Common myeloid progenitor, CD34-positive (primary cell): ENCODE measurements at regions not wholly inside any gene's neighbourhood (a gene's known extent, or its start where the extent isn't known, plus 50 kb on each side); places are given as distances from the start of the nearest gene placed in this dataset.

Experiments
- CTCF ChIA-PET: fragments of 350-600 bp; sonication (Branson Sonifier 250); formaldehyde crosslinking; loops from one replicate; lab custom pipeline; 2021; ENCODE audit warnings: antibody characterized with exemption; lab: Charles Lee
- POLR2A ChIA-PET: fragments of 350-600 bp; sonication (Branson Sonifier 250); formaldehyde crosslinking; loops from one replicate; lab custom pipeline; 2021; ENCODE audit warnings: antibody characterized with exemption; lab: Charles Lee
- DNase-seq, 3 donors: peaks; one replicate each; pipeline versions ENCODE4 v3.0.0 to v3.0.0-alpha.2; 2013
- H3K27ac ChIP-seq, 2 experiments: 1 replicate in 1 of 2; 2 replicates in 1 of 2; pipeline ENCODE4 v1.7.0; 2013; ENCODE audit warnings: inconsistent platforms in 2 of 2, low read length in 2 of 2, mild to moderate bottlenecking in 2 of 2, low read depth in 1 of 2, moderate library complexity in 1 of 2; ENCODE audit not compliant: severe bottlenecking in 2 of 2, insufficient read depth in 1 of 2, poor library complexity in 1 of 2
- H3K27me3 ChIP-seq, 5 experiments: replicated peaks in 2 of 5; 1 replicate in 3 of 5; 2 replicates in 2 of 5; pipeline versions ENCODE4 v1.6.1 to v1.7.0; 2013; ENCODE audit warnings: low read length in 4 of 5, mild to moderate bottlenecking in 2 of 5, moderate library complexity in 2 of 5, inconsistent platforms in 1 of 5; ENCODE audit not compliant: insufficient read depth in 5 of 5, control insufficient read depth in 4 of 5
- H3K36me3 ChIP-seq, 4 experiments: 1 replicate in 2 of 4; 2 replicates in 2 of 4; pipeline versions ENCODE4 v1.6.1 to v1.7.0; 2013; ENCODE audit warnings: low read length in 3 of 4, control low read depth in 1 of 4, mild to moderate bottlenecking in 1 of 4; ENCODE audit not compliant: control insufficient read depth in 4 of 4, insufficient read depth in 4 of 4
- H3K4me1 ChIP-seq, 4 experiments: 1 replicate in 3 of 4; 2 replicates in 1 of 4; pipeline versions ENCODE4 v1.6.1 to v1.7.1; 2013; ENCODE audit warnings: low read length in 3 of 4, mild to moderate bottlenecking in 3 of 4, control low read depth in 1 of 4, inconsistent platforms in 1 of 4, moderate library complexity in 1 of 4; ENCODE audit not compliant: control insufficient read depth in 4 of 4, insufficient read depth in 4 of 4; ENCODE audit errors: control extremely low read depth in 1 of 4
- H3K4me3 ChIP-seq, 7 experiments: 1 replicate in 4 of 7; 2 replicates in 3 of 7; pipeline versions ENCODE4 v1.5.1 to v1.7.0; 2013; ENCODE audit warnings: mild to moderate bottlenecking in 7 of 7, low read length in 6 of 7, moderate library complexity in 6 of 7, inconsistent platforms in 2 of 7, low read depth in 2 of 7, control low read depth in 1 of 7; ENCODE audit not compliant: insufficient read depth in 4 of 7, control insufficient read depth in 1 of 7; ENCODE audit errors: extremely low read depth in 1 of 7
- H3K9me3 ChIP-seq, 5 experiments: 1 replicate in 4 of 5; 2 replicates in 1 of 5; pipeline versions ENCODE4 v1.6.1 to v1.7.1; 2013; ENCODE audit warnings: low read length in 4 of 5, mild to moderate bottlenecking in 2 of 5, inconsistent platforms in 1 of 5, low read depth in 1 of 5, moderate library complexity in 1 of 5; ENCODE audit not compliant: control insufficient read depth in 4 of 5, insufficient read depth in 2 of 5; ENCODE audit errors: control extremely low read depth in 1 of 5
- WGBS: methylation state at CpG from one replicate; pipeline ENCODE4 v1.1.5; 2013; ENCODE audit not compliant: insufficient coverage; 5-methylcytosine and 5-hydroxymethylcytosine counted together

GRCh38 chr2:234816056-234816455 lies 135.8 kb upstream of the SH3BP4 start:
- Histone ChIP-seq H3K4me3 (no peak overlapping the region), H3K27ac (no peak overlapping the region), H3K9me3 (no peaks in the 10 kb centered on the region), H3K4me1 (no peaks in the 10 kb centered on the region), H3K27me3 (peaks cover 0 to 2% (median 0%) of the 10 kb centered on the region in 5 experiments), H3K36me3 (no peaks in the 10 kb centered on the region)
- POLR2A ChIA-PET = no interaction called here
- DNase-seq = no peak
- CTCF ChIA-PET = no interaction called here
- WGBS = 84% methylated on average over 3 of the region's 4 CpGs

DNA sequence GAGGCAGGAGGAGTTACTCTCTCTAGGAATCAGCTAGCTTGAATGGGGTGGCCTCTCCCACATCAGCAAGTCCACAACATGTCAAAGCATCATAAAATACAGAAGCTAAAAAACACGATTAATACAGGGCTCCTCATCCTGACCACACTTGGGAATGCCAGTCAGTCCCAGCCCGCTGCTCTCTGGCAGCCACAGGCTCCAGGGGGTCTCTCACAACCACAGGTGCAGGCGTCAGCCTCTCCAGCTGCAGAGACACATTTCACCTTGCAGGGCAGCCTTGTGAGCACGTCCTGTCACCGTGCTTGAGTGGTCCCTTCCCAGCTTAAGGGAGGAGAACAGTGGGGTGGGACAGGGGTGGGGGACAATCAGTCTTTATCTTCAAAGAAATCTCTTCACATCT lies 137.4 kb upstream of the SH3BP4 start:
- no peaks in the 10 kb centered on the region for H3K4me1 ChIP-seq
- H3K36me3 ChIP-seq = no peaks in the 10 kb centered on the region
- no peak overlapping the region for H3K4me3 ChIP-seq
- DNase-seq = no peak
- CTCF ChIA-PET = no interaction called here
- WGBS = 85% methylated on average over 3 of the region's 5 CpGs
- H3K27me3 ChIP-seq = peaks cover 0 to 2% (median 0%) of the 10 kb centered on the region in 5 experiments
- POLR2A ChIA-PET = no interaction called here
- no peaks in the 10 kb centered on the region for H3K9me3 ChIP-seq
- H3K27ac ChIP-seq = no peak overlapping the region

GRCh38 chr2:234812851-234813250 lies 139.0 kb upstream of the SH3BP4 start:
- Histone ChIP-seq H3K4me3 (no peak overlapping the region), H3K27ac (no peak overlapping the region), H3K27me3 (peaks cover 0 to 2% (median 0%) of the 10 kb centered on the region in 5 experiments), H3K9me3 (peaks cover 0 to 3% (median 0%) of the 10 kb centered on the region in 5 experiments), H3K36me3 (no peaks in the 10 kb centered on the region), H3K4me1 (no peaks in the 10 kb centered on the region)
- CTCF ChIA-PET = no interaction called here
- WGBS = 100% methylated on average over 1 of the region's 2 CpGs
- POLR2A ChIA-PET = no interaction called here
- DNase-seq = no peak

DNA sequence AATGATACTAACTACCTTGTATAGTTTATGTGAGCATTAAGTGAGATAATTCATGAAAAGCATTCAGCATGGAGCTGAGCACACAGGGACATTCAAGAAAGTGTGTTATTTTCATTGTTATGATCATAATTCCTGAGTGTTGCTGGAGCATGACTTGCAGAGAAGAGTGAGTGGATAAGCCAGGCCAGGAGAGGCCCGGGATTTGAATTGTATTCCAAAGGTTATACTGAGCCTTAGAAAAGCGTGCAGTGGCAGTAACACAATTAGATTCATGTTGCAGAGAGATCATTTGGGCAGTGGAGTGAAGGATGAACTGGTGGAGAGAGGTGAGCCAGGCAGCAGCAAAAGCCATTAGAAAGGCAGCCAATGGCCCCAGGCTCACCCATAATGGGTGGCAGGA lies 142.9 kb upstream of the SH3BP4 start:
- peaks cover 0 to 2% (median 0%) of the 10 kb centered on the region in 5 experiments for H3K27me3 ChIP-seq
- no peaks in the 10 kb centered on the region for H3K4me1 ChIP-seq
- CTCF ChIA-PET = no interaction called here
- H3K4me3 ChIP-seq = no peak overlapping the region
- WGBS = 95% methylated on average over 2 of the region's 2 CpGs
- H3K27ac ChIP-seq = no peak overlapping the region
- DNase-seq = no peak
- no peaks in the 10 kb centered on the region for H3K36me3 ChIP-seq
- peaks cover 0 to 16% (median 6%) of the 10 kb centered on the region in 5 experiments for H3K9me3 ChIP-seq
- POLR2A ChIA-PET = no interaction called here

DNA sequence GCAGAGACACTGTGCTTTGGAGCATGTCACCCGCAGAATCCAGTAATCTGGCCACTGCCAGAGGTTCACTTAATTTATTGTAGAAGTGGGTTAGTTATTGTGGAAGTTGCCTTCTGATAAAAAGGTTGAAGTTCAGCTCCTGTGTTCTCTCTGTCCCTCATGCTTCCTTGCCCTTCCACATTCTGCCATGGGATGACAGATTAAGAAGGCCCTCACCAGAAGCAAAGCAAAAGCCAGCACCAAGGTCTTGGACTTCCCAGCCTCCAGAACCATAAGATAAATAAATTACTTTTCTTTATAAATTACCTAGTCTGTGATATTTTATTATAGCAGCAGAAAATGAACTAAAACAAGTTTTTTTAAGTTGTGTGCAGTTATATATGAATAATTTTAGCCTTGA lies 145.0 kb upstream of the SH3BP4 start:
- no peaks in the 10 kb centered on the region for H3K4me1 ChIP-seq
- WGBS = 100% methylated on average over 1 of the region's 1 CpG
- H3K27ac ChIP-seq = no peak overlapping the region
- ChIA-PET CTCF (no interaction called here), POLR2A (no interaction called here)
- no peak overlapping the region for H3K4me3 ChIP-seq
- H3K36me3 ChIP-seq = no peaks in the 10 kb centered on the region
- peaks cover 0 to under 1% (median 0%) of the 10 kb centered on the region in 5 experiments for H3K27me3 ChIP-seq
- peaks cover 0 to 16% (median 8%) of the 10 kb centered on the region in 5 experiments for H3K9me3 ChIP-seq
- DNase-seq = no peak

- no peaks in the 10 kb centered on the region for H3K27me3 ChIP-seq
- ChIA-PET CTCF (no interaction called here), POLR2A (no interaction called here)
- no peak for DNase-seq
- no peak overlapping the region for H3K4me3 ChIP-seq
- WGBS = no CpG with 5 or more reads among the region's 1 CpG
- no peaks in the 10 kb centered on the region for H3K4me1 ChIP-seq
- H3K9me3 ChIP-seq = peaks cover 0 to 16% (median 8%) of the 10 kb centered on the region in 5 experiments
- no peaks in the 10 kb centered on the region for H3K36me3 ChIP-seq
- H3K27ac ChIP-seq = no peak overlapping the region
Observed at GRCh38 chr2:234805836-234806235, 146.0 kb upstream of the SH3BP4 start.

DNA sequence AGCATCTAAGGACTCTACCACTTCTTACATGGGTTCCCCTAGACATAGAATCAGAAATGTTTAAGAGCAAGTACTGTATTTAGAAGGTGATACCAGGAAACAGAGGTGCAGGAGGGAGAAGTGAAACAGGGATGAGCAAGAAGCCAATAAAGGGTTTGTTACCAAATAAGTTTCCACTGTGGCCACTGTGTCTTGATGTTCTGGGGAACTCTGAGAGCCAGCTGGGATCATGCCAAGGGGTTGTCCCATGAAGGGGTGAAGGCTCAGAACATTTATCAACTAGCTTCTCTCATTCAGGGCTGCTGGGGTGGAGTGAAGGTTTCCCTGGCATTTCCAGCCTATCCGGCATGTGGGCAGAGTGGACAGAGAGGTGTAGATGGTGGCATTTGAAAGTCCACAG lies 147.1 kb upstream of the SH3BP4 start:
- no CpG with 5 or more reads among the region's 1 CpG for WGBS
- POLR2A ChIA-PET = no interaction called here
- H3K27me3 ChIP-seq = no peaks in the 10 kb centered on the region

More for the DNA sequence above, 147.1 kb upstream of the SH3BP4 start:
- Histone ChIP-seq H3K4me3 (no peak overlapping the region), H3K27ac (no peak overlapping the region), H3K9me3 (peaks cover 0 to 16% (median 8%) of the 10 kb centered on the region in 5 experiments), H3K4me1 (no peaks in the 10 kb centered on the region), H3K36me3 (no peaks in the 10 kb centered on the region)
- DNase-seq = no peak
- CTCF ChIA-PET = no interaction called here
